ENCODE measurements at regions not wholly inside any gene's neighbourhood (a gene's known extent, or its start where the extent isn't known, plus 50 kb on each side); places are given as distances from the start of the nearest gene placed in this dataset.

GRCh38 chr4:18869166-18869565 is 847.6 kb upstream of the LCORL start:
- no peak for DNase-seq (ENCODE audit: extremely low spot score)
- TF ChIP-seq CTCF (IDR thresholded peaks at IDR 0.05; ENCODE audit: control extremely low read depth, extremely low read depth, low read depth, missing control alignments): no peak
- POLR2A ChIA-PET: no interaction called here
- CTCF ChIA-PET: no interaction called here

GRCh38 chr4:18860836-18861530 is 839.4 kb upstream of the LCORL start:
- no peak for TF ChIP-seq CTCF (IDR thresholded peaks at IDR 0.05; ENCODE audit: control extremely low read depth, extremely low read depth, low read depth, missing control alignments)
- CTCF ChIA-PET: interaction anchor here (1.3 kb wide), 1 partner anchor 17 kb away, joined by 3 read pairs; no protein-coding TSS in a partner anchor
- POLR2A ChIA-PET: no interaction called here

GRCh38 chr4:18859468-18859867 is 837.9 kb upstream of the LCORL start:
- ChIA-PET POLR2A (no interaction called here), CTCF (no interaction called here)
- DNase-seq (ENCODE audit: extremely low spot score): no peak

More at GRCh38 chr4:18860836-18861530, 839.4 kb upstream of the LCORL start:
- no peak for DNase-seq (ENCODE audit: extremely low spot score)

GRCh38 chr4:18858229-18858922 is 836.8 kb upstream of the LCORL start:
- DNase-seq (ENCODE audit: extremely low spot score): no peak
- ChIA-PET POLR2A (no interaction called here), CTCF (interaction anchor here (0.7 to 1.4 kb wide), 5 partner anchors 9 to 28 kb away, joined by 3 read pairs; no protein-coding TSS in a partner anchor)
- no peak for TF ChIP-seq CTCF (IDR thresholded peaks at IDR 0.05; ENCODE audit: control extremely low read depth, extremely low read depth, low read depth, missing control alignments)

More at GRCh38 chr4:18859468-18859867, 837.9 kb upstream of the LCORL start:
- TF ChIP-seq CTCF (IDR thresholded peaks at IDR 0.05; ENCODE audit: control extremely low read depth, extremely low read depth, low read depth, missing control alignments): no peak

- ChIA-PET CTCF (interaction anchor here (1.0 to 1.9 kb wide), 2 partner anchors 16 kb away, joined by 5 to 6 read pairs; no protein-coding TSS in a partner anchor), POLR2A (no interaction called here)
- no peak for TF ChIP-seq CTCF (IDR thresholded peaks at IDR 0.05; ENCODE audit: control extremely low read depth, extremely low read depth, low read depth, missing control alignments)
- no peak for DNase-seq (ENCODE audit: extremely low spot score)
These were observed 829.3 kb upstream of the LCORL start for GRCh38 chr4:18850867-18851266.

- no peak for DNase-seq (ENCODE audit: extremely low spot score)
- no peak for TF ChIP-seq CTCF (IDR thresholded peaks at IDR 0.05; ENCODE audit: control extremely low read depth, extremely low read depth, low read depth, missing control alignments)
- CTCF ChIA-PET: interaction anchor here (0.7 kb wide), 2 partner anchors 9 to 10 kb away, joined by 3 read pairs; no protein-coding TSS in a partner anchor
- POLR2A ChIA-PET: no interaction called here
These were observed 825.8 kb upstream of the LCORL start for GRCh38 chr4:18847249-18847890.

All from GM10248 (cell line).